ENCODE measurements at regions not wholly inside any gene's neighbourhood (a gene's known extent, or its start where the extent isn't known, plus 50 kb on each side); places are given as distances from the start of the nearest gene placed in this dataset.

GRCh38 chr3:154745929-154746328 lies 315.9 kb upstream of the GPR149 start:
- TF ChIP-seq POLR2A (IDR thresholded peaks at IDR 0.05) (no peak), EP300 (IDR thresholded peaks at IDR 0.05) (no peak)
- TF ChIP-seq, protein P1, sequence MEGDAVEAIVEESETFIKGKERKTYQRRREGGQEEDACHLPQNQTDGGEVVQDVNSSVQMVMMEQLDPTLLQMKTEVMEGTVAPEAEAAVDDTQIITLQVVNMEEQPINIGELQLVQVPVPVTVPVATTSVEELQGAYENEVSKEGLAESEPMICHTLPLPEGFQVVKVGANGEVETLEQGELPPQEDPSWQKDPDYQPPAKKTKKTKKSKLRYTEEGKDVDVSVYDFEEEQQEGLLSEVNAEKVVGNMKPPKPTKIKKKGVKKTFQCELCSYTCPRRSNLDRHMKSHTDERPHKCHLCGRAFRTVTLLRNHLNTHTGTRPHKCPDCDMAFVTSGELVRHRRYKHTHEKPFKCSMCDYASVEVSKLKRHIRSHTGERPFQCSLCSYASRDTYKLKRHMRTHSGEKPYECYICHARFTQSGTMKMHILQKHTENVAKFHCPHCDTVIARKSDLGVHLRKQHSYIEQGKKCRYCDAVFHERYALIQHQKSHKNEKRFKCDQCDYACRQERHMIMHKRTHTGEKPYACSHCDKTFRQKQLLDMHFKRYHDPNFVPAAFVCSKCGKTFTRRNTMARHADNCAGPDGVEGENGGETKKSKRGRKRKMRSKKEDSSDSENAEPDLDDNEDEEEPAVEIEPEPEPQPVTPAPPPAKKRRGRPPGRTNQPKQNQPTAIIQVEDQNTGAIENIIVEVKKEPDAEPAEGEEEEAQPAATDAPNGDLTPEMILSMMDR (IDR thresholded peaks at IDR 0.05), result no peak
